OCI-LY1 (cell line): ENCODE measurements at regions not wholly inside any gene's neighbourhood (a gene's known extent, or its start where the extent isn't known, plus 50 kb on each side); places are given as distances from the start of the nearest gene placed in this dataset.

Experiments
- H2AFZ ChIP-seq: fragments of 200-600 bp; sonication (generic), shearing (Covaris generic); 2 replicates; pipeline ENCODE4 v1.6.0; 2014; ENCODE audit warnings: antibody characterized with exemption, mild to moderate bottlenecking, low read length
- H3F3A ChIP-seq: fragments of 200-600 bp; sonication (generic), shearing (Covaris generic); 2 replicates; pipeline ENCODE4 v1.6.0; 2014; ENCODE audit warnings: mild to moderate bottlenecking, antibody characterized with exemption, low read length, moderate library complexity; ENCODE audit not compliant: insufficient read depth
- H3K27ac ChIP-seq: fragments of 200-600 bp; sonication (generic); 2 replicates; pipeline ENCODE4 v1.5.1; 2014; ENCODE audit warnings: low read length, mixed run types, mild to moderate bottlenecking, low read depth; ENCODE audit not compliant: poor library complexity, severe bottlenecking
- H3K27me3 ChIP-seq: fragments of 200-600 bp; sonication (generic); 2 replicates; pipeline ENCODE4 v1.6.0; 2014; ENCODE audit warnings: antibody characterized with exemption, mild to moderate bottlenecking, low read length, moderate library complexity; ENCODE audit not compliant: insufficient read depth
- H3K36me3 ChIP-seq: fragments of 200-600 bp; sonication (generic); 2 replicates; pipeline ENCODE4 v1.6.1; 2014; ENCODE audit warnings: mild to moderate bottlenecking, antibody characterized with exemption, low read length, moderate library complexity, mixed read lengths; ENCODE audit not compliant: insufficient read depth
- H3K4me1 ChIP-seq: fragments of 200-600 bp; sonication (generic); 2 replicates; pipeline ENCODE4 v1.5.1; 2014; ENCODE audit warnings: mild to moderate bottlenecking, low read length, moderate library complexity; ENCODE audit not compliant: insufficient read depth, severe bottlenecking
- H3K4me2 ChIP-seq: fragments of 200-600 bp; sonication (generic), shearing (Covaris generic); 2 replicates; pipeline ENCODE4 v1.6.1; 2014; ENCODE audit warnings: low read length
- H3K4me3 ChIP-seq: fragments of 200-600 bp; sonication (generic); 2 replicates; pipeline ENCODE4 v1.5.1; 2014; ENCODE audit warnings: low read length, low read depth, mild to moderate bottlenecking, mixed read lengths; ENCODE audit not compliant: poor library complexity, severe bottlenecking
- H3K79me2 ChIP-seq: fragments of 200-600 bp; shearing (Covaris generic); 2 replicates; pipeline ENCODE4 v1.6.1; 2016; ENCODE audit warnings: mixed run types, low read length, mixed read lengths; ENCODE audit not compliant: insufficient read depth
- H3K9ac ChIP-seq: fragments of 200-600 bp; sonication (generic), shearing (Covaris generic); 2 replicates; pipeline ENCODE4 v1.6.1; 2014; ENCODE audit warnings: mild to moderate bottlenecking, low read length, mixed read lengths
- H3K9me2 ChIP-seq: fragments of 200-600 bp; sonication (generic), shearing (Covaris generic); 2 replicates; pipeline ENCODE4 v1.6.1; 2014; ENCODE audit warnings: low read depth, mild to moderate bottlenecking, low read length, mixed read lengths
- H3K9me3 ChIP-seq: fragments of 200-600 bp; shearing (Covaris generic); 2 replicates; pipeline ENCODE4 v1.6.1; 2014; ENCODE audit warnings: low read length, mixed read lengths
- H4K20me1 ChIP-seq: fragments of 200-600 bp; sonication (generic), shearing (Covaris generic); 2 replicates; pipeline ENCODE4 v1.6.0; 2016; ENCODE audit warnings: mild to moderate bottlenecking, low read length; ENCODE audit not compliant: insufficient read depth
- CTCF ChIP-seq: fragments of 200-600 bp; sonication (generic), shearing (Covaris generic); IDR thresholded peaks from 2 replicates; pipeline ENCODE4 v1.5.1; 2017; ENCODE audit warnings: mild to moderate bottlenecking, antibody characterized with exemption, low read length, moderate library complexity, mixed read lengths
- EZH2 ChIP-seq: fragments of 200-600 bp; sonication (generic), shearing (Covaris generic); IDR thresholded peaks from 2 replicates; pipeline ENCODE4 v1.8.0; 2017; ENCODE audit warnings: borderline replicate concordance, mixed run types, mild to moderate bottlenecking, antibody characterized with exemption, low read length, moderate library complexity, mixed read lengths

GRCh38 chr7:66508431-66508830 lies 120.2 kb upstream of the KCTD7 start:
- no peaks in the 10 kb centered on the region for H3K79me2 ChIP-seq

GRCh38 chr7:66514050-66514449 lies 114.6 kb upstream of the KCTD7 start:
- H2AFZ ChIP-seq = no peak overlapping the region
- no peak overlapping the region for H3K4me2 ChIP-seq
- H3K4me1 ChIP-seq = no peaks in the 10 kb centered on the region
- H3F3A ChIP-seq = no peaks in the 10 kb centered on the region
- H3K27ac ChIP-seq = no peak overlapping the region
- H3K9me2 ChIP-seq = no peaks in the 10 kb centered on the region
- TF ChIP-seq CTCF = no peak
- TF ChIP-seq EZH2 = no peak
- no peak overlapping the region for H3K9ac ChIP-seq
- no peaks in the 10 kb centered on the region for H3K27me3 ChIP-seq
- H3K36me3 ChIP-seq = no peaks in the 10 kb centered on the region
- H3K79me2 ChIP-seq = no peaks in the 10 kb centered on the region
- no peaks in the 10 kb centered on the region for H3K9me3 ChIP-seq
- H3K4me3 ChIP-seq = no peak overlapping the region
- no peaks in the 10 kb centered on the region for H4K20me1 ChIP-seq

More at GRCh38 chr7:66508431-66508830, 120.2 kb upstream of the KCTD7 start:
- no peak overlapping the region for H3K9ac ChIP-seq
- no peak for TF ChIP-seq CTCF
- TF ChIP-seq EZH2 = no peak
- no peak overlapping the region for H3K27ac ChIP-seq
- H3K4me3 ChIP-seq = no peak overlapping the region
- no peaks in the 10 kb centered on the region for H3F3A ChIP-seq
- H3K9me2 ChIP-seq = no peaks in the 10 kb centered on the region
- no peaks in the 10 kb centered on the region for H3K9me3 ChIP-seq
- no peaks in the 10 kb centered on the region for H3K4me1 ChIP-seq
- H3K27me3 ChIP-seq = no peaks in the 10 kb centered on the region
- no peak overlapping the region for H2AFZ ChIP-seq
- no peaks in the 10 kb centered on the region for H4K20me1 ChIP-seq
- H3K4me2 ChIP-seq = no peak overlapping the region
- H3K36me3 ChIP-seq = no peaks in the 10 kb centered on the region

GRCh38 chr7:66517212-66517909 lies 111.3 kb upstream of the KCTD7 start:
- TF ChIP-seq CTCF (no peak), EZH2 (no peak)
- H3F3A ChIP-seq = no peaks in the 10 kb centered on the region
- H3K9ac ChIP-seq = no peak overlapping the region
- H3K9me2 ChIP-seq = no peaks in the 10 kb centered on the region
- no peaks in the 10 kb centered on the region for H3K9me3 ChIP-seq
- no peaks in the 10 kb centered on the region for H3K36me3 ChIP-seq
- H3K79me2 ChIP-seq = no peaks in the 10 kb centered on the region
- no peaks in the 10 kb centered on the region for H4K20me1 ChIP-seq
- peaks cover 6% of the 10 kb centered on the region; the same call in 1 of the 2 replicates for H3K27me3 ChIP-seq
- no peak overlapping the region for H3K4me2 ChIP-seq
- H3K4me3 ChIP-seq = no peak overlapping the region
- no peak overlapping the region for H2AFZ ChIP-seq
- H3K4me1 ChIP-seq = no peaks in the 10 kb centered on the region
- no peak overlapping the region for H3K27ac ChIP-seq
